GM12878 (cell line): ENCODE measurements at regions not wholly inside any gene's neighbourhood (a gene's known extent, or its start where the extent isn't known, plus 50 kb on each side); places are given as distances from the start of the nearest gene placed in this dataset.

Source experiments
- ATAC-seq: fragments of 200-7000 bp; cut with Tn5 transposase; 3 replicates; pipeline ENCODE4 v1.9.1; 2020; ENCODE audit warnings: mild to moderate bottlenecking, moderate library complexity
- BruUV-seq: library from RNA; stranded (reverse); fragments of 400-500 nt; replicated peaks from 2 replicates; lab custom pipeline; 2021; lab: Mats Ljungman, UMichigan
- CTCF ChIA-PET: fragments of 300-600 bp; sonication (Branson Sonifier 250); formaldehyde crosslinking; extraction: SDS; loops from one replicate; lab custom pipeline; 2021; ENCODE audit warnings: inconsistent platforms; lab: Yijun Ruan, JAX
- POLR2A ChIA-PET: fragments of 350-600 bp; formaldehyde crosslinking; extraction: SDS; loops from one replicate; lab custom pipeline; 2021; ENCODE audit warnings: inconsistent platforms; lab: Charles Lee
- RAD21 ChIA-PET: fragments of 300-600 bp; sonication (Branson Sonifier 250); formaldehyde crosslinking; loops from one replicate; lab custom pipeline; 2023; ENCODE audit warnings: antibody characterized with exemption; ENCODE audit not compliant: unreplicated experiment; lab: Charles Lee
- SMC1A ChIA-PET: fragments of 300-600 bp; sonication (Branson Sonifier 250); formaldehyde crosslinking; loops from one replicate; lab custom pipeline; 2023; ENCODE audit not compliant: unreplicated experiment, uncharacterized antibody; lab: Charles Lee
- DNase-seq: peaks from one replicate; pipeline ENCODE4 v3.0.0-alpha.2; 2011; ENCODE audit warnings: low read depth, low spot score
- FAIRE-seq: peaks from 3 replicates; lab custom pipeline; 2011; peaks lifted over from hg19 to GRCh38; lab: Jason Lieb, UNC
- H2AFZ ChIP-seq: 2 replicates; pipeline ENCODE4 v1.6.0; 2011; ENCODE audit warnings: low read depth, low read length, control low read depth; ENCODE audit not compliant: control insufficient read depth
- H3K27ac ChIP-seq: 2 replicates; pipeline ENCODE4 v1.5.1; 2011; ENCODE audit warnings: control low read depth; ENCODE audit not compliant: control insufficient read depth, insufficient read depth
- H3K27me3 ChIP-seq, 2 experiments: replicated peaks in 1 of 2; 2 replicates each; pipeline versions ENCODE4 v1.6.0 to v1.6.1; 2011; ENCODE audit warnings: low read length in 1 of 2; ENCODE audit not compliant: control insufficient read depth in 2 of 2, insufficient read depth in 2 of 2
- H3K36me3 ChIP-seq, 2 experiments: 2 replicates each; pipeline ENCODE4 v1.5.1; 2011; ENCODE audit warnings: low read length in 1 of 2; ENCODE audit not compliant: control insufficient read depth in 2 of 2, insufficient read depth in 2 of 2
- H3K4me1 ChIP-seq: 2 replicates; pipeline ENCODE4 v1.6.1; 2011; ENCODE audit warnings: mild to moderate bottlenecking, low read length, moderate library complexity, mixed read lengths; ENCODE audit not compliant: control insufficient read depth, insufficient read depth
- H3K4me2 ChIP-seq: 2 replicates; pipeline ENCODE4 v1.6.0; 2011; ENCODE audit warnings: control low read depth; ENCODE audit not compliant: control insufficient read depth, insufficient read depth
- H3K4me3 ChIP-seq: fragments of 200-600 bp; sonication (generic); 2 replicates; pipeline ENCODE4 v1.5.1; 2016
- H3K79me2 ChIP-seq: 2 replicates; pipeline ENCODE4 v1.6.0; 2011; ENCODE audit warnings: low read length; ENCODE audit not compliant: control insufficient read depth, insufficient read depth
- H3K9ac ChIP-seq: 2 replicates; pipeline ENCODE4 v1.8.0; 2011; ENCODE audit warnings: low read length, control low read depth, mixed read lengths; ENCODE audit not compliant: control insufficient read depth, insufficient read depth
- H3K9me3 ChIP-seq: replicated peaks from 3 replicates; pipeline ENCODE4 v1.5.1; 2011; ENCODE audit warnings: mild to moderate bottlenecking, low read length; ENCODE audit not compliant: control insufficient read depth, insufficient read depth
- H4K20me1 ChIP-seq: 2 replicates; pipeline ENCODE4 v1.6.0; 2011; ENCODE audit not compliant: control insufficient read depth, insufficient read depth
- GATAD2B ChIP-seq: fragments of 450-650 bp; conservative IDR thresholded peaks from 2 replicates; pipeline ENCODE4 v1.6.1; 2017; ENCODE audit warnings: low read depth, mild to moderate bottlenecking, moderate library complexity
- IKZF1 ChIP-seq: fragments of 450-650 bp; conservative IDR thresholded peaks from 2 replicates; pipeline ENCODE4 v1.6.1; 2017; ENCODE audit warnings: antibody characterized with exemption, mild to moderate bottlenecking
- IKZF2 ChIP-seq, 2 experiments: fragments of 450-650 bp; IDR thresholded peaks; 2 replicates each; pipeline ENCODE4 v1.6.1; 2017; ENCODE audit warnings: mild to moderate bottlenecking in 2 of 2, moderate library complexity in 2 of 2
- LARP7 ChIP-seq: fragments of 450-650 bp; IDR thresholded peaks from 2 replicates; pipeline ENCODE4 v1.6.1; 2017; ENCODE audit warnings: mild to moderate bottlenecking
- NFXL1 ChIP-seq: fragments of 450-650 bp; IDR thresholded peaks from 2 replicates; pipeline ENCODE4 v1.6.1; 2017; ENCODE audit warnings: antibody characterized with exemption, mild to moderate bottlenecking, borderline replicate concordance
- POU2F2 ChIP-seq: IDR thresholded peaks from 3 replicates; pipeline ENCODE4 v1.6.1; 2011; ENCODE audit warnings: low read depth, mild to moderate bottlenecking, low read length, borderline replicate concordance
- RAD51 ChIP-seq: fragments of 450-650 bp; IDR thresholded peaks from 2 replicates; pipeline ENCODE4 v1.6.1; 2016; ENCODE audit warnings: moderate library complexity, mild to moderate bottlenecking, inconsistent platforms
- RFX5 ChIP-seq: IDR thresholded peaks from 2 replicates; pipeline ENCODE4 v1.6.1; 2011; ENCODE audit warnings: low read depth, low read length, improper control_type of control experiment
- SMARCA5 ChIP-seq: fragments of 450-650 bp; IDR thresholded peaks from 2 replicates; pipeline ENCODE4 v1.6.1; 2017; ENCODE audit warnings: mild to moderate bottlenecking
- SP1 ChIP-seq: IDR thresholded peaks from one replicate; pipeline ENCODE4 v1.6.1; 2011; ENCODE audit warnings: low read depth, low read length
- WGBS: methylation state at CpG from one replicate; pipeline ENCODE4 v1.1.6; 2016; ENCODE audit warnings: low lambda C conversion rate; ENCODE audit not compliant: insufficient replicate concordance, insufficient coverage; ENCODE audit errors: missing lambda C conversion rate; 5-methylcytosine and 5-hydroxymethylcytosine counted together
- in situ Hi-C: fragments of 300-500 bp; cut with MboI; formaldehyde crosslinking; loops from 9 replicates; pipeline ENCODE4 v1.14.3; 2018; ENCODE audit warnings: mixed read lengths
- intact Hi-C: fragments of 100-400 bp; cut with micrococcal nuclease; formaldehyde crosslinking; loops from one replicate; pipeline ENCODE4 v1.14.2; 2022; ENCODE audit not compliant: unreplicated experiment
- TF ChIP-seq, protein P1 (sequence below), 3 experiments: IDR thresholded peaks in 2 of 3; conservative IDR thresholded peaks in 1 of 3; 2 replicates each; pipeline ENCODE4 v1.5.1; 2011; ENCODE audit warnings: low read depth in 3 of 3, low read length in 3 of 3, mild to moderate bottlenecking in 3 of 3, control low read depth in 2 of 3, moderate library complexity in 2 of 3, inconsistent platforms in 1 of 3, mixed read lengths in 1 of 3; ENCODE audit not compliant: control insufficient read depth in 2 of 3, insufficient read depth in 1 of 3; ENCODE audit errors: extremely low read depth in 1 of 3
- TF ChIP-seq, protein P2 (sequence below): IDR thresholded peaks from 2 replicates; pipeline ENCODE4 v1.6.1; 2012; ENCODE audit warnings: low read depth, low read length, improper control_type of control experiment
- TF ChIP-seq, protein P3 (sequence below): fragments of 450-650 bp; IDR thresholded peaks from 2 replicates; pipeline ENCODE4 v1.6.1; 2014; ENCODE audit warnings: mild to moderate bottlenecking
- TF ChIP-seq, protein P4 (sequence below): fragments of 450-650 bp; IDR thresholded peaks from 2 replicates; pipeline ENCODE4 v1.6.1; 2017; ENCODE audit warnings: mild to moderate bottlenecking, low read depth, inconsistent platforms; ENCODE audit not compliant: poor library complexity, severe bottlenecking
- TF ChIP-seq, protein P5 (sequence below): fragments of 450-650 bp; IDR thresholded peaks from 2 replicates; pipeline ENCODE4 v1.6.1; 2017; ENCODE audit warnings: borderline replicate concordance

DNA sequence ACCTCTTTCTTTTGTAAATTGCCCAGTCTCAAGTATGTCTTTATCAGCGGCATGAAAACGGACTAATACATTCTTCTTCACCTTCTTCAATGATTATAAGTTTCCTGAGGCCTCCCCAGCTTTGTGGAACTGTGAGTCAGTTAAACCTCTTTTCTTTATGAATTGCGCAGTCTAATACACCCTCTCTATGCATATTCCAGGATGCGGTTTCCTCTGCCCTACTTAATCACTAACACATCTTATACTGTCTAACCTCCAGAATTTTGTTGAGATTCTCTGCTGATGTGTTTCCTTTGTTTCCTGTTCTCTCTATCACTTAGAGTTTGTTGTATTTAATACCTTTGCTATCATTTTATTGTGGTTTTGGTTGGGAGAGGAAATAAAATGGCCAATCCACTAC is 145.4 kb downstream of the AEBP2 start:
- H3K79me2 ChIP-seq = no peaks in the 10 kb centered on the region
- no peaks in the 10 kb centered on the region for H3K4me1 ChIP-seq
- no peak overlapping the region for H3K27ac ChIP-seq
- no peak overlapping the region for H3K9ac ChIP-seq
- H3K4me3 ChIP-seq = no peak overlapping the region
- no peaks in the 10 kb centered on the region for H3K27me3 ChIP-seq
- H2AFZ ChIP-seq = no peak overlapping the region
- WGBS = 86% methylated on average over 4 of the region's 4 CpGs
- H3K4me2 ChIP-seq = no peak overlapping the region
- SMC1A ChIA-PET = no interaction called here
- H3K9me3 ChIP-seq = peaks cover 6% of the 10 kb centered on the region; the same call in 1 of the 3 replicates
- TF ChIP-seq IKZF2 (IDR thresholded peaks at IDR 0.05) (no peak), RFX5 (no peak), RAD51 (no peak), LARP7 (no peak), POU2F2 (no peak), SP1 (no peak), SMARCA5 (no peak), NFXL1 (no peak), IKZF1 (no peak), GATAD2B (no peak)
- TF ChIP-seq, protein P1, sequence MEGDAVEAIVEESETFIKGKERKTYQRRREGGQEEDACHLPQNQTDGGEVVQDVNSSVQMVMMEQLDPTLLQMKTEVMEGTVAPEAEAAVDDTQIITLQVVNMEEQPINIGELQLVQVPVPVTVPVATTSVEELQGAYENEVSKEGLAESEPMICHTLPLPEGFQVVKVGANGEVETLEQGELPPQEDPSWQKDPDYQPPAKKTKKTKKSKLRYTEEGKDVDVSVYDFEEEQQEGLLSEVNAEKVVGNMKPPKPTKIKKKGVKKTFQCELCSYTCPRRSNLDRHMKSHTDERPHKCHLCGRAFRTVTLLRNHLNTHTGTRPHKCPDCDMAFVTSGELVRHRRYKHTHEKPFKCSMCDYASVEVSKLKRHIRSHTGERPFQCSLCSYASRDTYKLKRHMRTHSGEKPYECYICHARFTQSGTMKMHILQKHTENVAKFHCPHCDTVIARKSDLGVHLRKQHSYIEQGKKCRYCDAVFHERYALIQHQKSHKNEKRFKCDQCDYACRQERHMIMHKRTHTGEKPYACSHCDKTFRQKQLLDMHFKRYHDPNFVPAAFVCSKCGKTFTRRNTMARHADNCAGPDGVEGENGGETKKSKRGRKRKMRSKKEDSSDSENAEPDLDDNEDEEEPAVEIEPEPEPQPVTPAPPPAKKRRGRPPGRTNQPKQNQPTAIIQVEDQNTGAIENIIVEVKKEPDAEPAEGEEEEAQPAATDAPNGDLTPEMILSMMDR (IDR thresholded peaks at IDR 0.05 in 2 of 3, conservative IDR thresholded peaks at IDR 0.05 in 1 of 3; ENCODE audit: control insufficient read depth in 2 of 3, extremely low read depth in 1 of 3, insufficient read depth in 1 of 3, low read depth in 3 of 3, low read length in 3 of 3) = no peak
- TF ChIP-seq, protein P2, sequence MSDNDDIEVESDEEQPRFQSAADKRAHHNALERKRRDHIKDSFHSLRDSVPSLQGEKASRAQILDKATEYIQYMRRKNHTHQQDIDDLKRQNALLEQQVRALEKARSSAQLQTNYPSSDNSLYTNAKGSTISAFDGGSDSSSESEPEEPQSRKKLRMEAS = no peak
- TF ChIP-seq, protein P3, sequence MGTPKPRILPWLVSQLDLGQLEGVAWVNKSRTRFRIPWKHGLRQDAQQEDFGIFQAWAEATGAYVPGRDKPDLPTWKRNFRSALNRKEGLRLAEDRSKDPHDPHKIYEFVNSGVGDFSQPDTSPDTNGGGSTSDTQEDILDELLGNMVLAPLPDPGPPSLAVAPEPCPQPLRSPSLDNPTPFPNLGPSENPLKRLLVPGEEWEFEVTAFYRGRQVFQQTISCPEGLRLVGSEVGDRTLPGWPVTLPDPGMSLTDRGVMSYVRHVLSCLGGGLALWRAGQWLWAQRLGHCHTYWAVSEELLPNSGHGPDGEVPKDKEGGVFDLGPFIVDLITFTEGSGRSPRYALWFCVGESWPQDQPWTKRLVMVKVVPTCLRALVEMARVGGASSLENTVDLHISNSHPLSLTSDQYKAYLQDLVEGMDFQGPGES = no peak
- TF ChIP-seq, protein P4, sequence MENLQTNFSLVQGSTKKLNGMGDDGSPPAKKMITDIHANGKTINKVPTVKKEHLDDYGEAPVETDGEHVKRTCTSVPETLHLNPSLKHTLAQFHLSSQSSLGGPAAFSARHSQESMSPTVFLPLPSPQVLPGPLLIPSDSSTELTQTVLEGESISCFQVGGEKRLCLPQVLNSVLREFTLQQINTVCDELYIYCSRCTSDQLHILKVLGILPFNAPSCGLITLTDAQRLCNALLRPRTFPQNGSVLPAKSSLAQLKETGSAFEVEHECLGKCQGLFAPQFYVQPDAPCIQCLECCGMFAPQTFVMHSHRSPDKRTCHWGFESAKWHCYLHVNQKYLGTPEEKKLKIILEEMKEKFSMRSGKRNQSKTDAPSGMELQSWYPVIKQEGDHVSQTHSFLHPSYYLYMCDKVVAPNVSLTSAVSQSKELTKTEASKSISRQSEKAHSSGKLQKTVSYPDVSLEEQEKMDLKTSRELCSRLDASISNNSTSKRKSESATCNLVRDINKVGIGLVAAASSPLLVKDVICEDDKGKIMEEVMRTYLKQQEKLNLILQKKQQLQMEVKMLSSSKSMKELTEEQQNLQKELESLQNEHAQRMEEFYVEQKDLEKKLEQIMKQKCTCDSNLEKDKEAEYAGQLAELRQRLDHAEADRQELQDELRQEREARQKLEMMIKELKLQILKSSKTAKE = no peak
- TF ChIP-seq, protein P5, sequence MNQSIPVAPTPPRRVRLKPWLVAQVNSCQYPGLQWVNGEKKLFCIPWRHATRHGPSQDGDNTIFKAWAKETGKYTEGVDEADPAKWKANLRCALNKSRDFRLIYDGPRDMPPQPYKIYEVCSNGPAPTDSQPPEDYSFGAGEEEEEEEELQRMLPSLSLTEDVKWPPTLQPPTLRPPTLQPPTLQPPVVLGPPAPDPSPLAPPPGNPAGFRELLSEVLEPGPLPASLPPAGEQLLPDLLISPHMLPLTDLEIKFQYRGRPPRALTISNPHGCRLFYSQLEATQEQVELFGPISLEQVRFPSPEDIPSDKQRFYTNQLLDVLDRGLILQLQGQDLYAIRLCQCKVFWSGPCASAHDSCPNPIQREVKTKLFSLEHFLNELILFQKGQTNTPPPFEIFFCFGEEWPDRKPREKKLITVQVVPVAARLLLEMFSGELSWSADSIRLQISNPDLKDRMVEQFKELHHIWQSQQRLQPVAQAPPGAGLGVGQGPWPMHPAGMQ = no peak
- no peak for ATAC-seq
- no TSS peak for BruUV-seq
- no peaks in the 10 kb centered on the region for H4K20me1 ChIP-seq
- POLR2A ChIA-PET = no interaction called here
- CTCF ChIA-PET = no interaction called here
- H3K36me3 ChIP-seq = no peaks in the 10 kb centered on the region
- FAIRE-seq = no peak
- DNase-seq = no peak
- RAD21 ChIA-PET = no interaction called here
- intact Hi-C loops = no loop called here
- in situ Hi-C loops = no loop called here
